ENCODE measurements at regions not wholly inside any gene's neighbourhood (a gene's known extent, or its start where the extent isn't known, plus 50 kb on each side); places are given as distances from the start of the nearest gene placed in this dataset.

DNA sequence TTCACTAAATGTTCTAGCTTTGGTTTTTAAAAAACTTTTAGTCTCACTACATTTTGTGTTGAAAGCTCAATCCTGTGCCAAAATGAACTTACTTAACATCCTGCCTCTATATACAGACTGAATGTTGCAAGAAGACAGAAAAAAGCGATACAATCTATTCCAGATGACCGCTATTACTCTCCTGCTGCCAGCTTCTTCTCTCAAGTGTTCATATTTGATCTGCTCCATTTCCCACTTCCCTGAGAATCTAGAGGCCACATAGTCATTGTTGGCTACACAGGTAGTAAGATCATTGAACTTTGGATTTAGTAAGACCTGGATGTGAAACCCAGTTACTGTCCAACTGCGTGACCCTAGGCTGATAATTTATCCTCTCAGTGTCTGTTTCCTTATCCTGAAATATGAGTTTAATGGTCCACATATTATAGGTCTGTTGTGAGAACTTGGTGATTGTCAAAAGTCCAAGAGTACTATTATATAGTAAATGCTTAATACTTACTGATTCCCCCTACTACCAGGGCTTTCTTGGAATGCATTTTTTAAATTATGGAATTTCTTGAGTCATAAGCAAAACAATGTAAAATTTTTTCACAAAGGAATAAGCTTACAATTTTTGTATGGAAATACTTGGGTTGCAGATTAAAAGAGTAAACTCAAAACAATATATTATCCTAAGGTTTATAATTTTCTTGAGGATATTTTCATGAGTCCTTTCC is 976.8 kb upstream of the ADGRL3 start:
- ATAC-seq = no peak

DNA sequence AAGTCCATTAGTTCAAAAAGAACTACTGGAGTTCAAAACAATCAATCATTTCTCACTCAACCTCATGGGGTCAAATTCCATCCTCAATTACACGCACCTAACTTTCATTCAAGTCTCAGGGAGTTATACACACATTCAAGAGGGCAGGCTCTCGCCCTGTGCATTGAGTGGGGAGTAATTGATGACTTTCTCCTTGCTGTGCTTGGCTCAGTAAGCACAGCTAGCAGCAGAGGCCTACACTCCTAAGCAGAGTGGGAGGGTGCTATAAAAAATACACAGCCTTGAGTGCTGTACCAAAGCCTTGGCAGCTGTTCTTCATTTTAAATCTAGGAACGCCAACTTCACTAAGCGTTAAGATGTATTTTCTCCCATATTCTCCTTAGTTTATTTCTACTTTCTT is 958.3 kb upstream of the ADGRL3 start:
- Histone ChIP-seq H3K4me3 (no peak overlapping the region), H3K9me3 (peaks cover 3% of the 10 kb centered on the region), H3K4me1 (ENCODE audit: low read depth) (no peaks in the 10 kb centered on the region), H3K36me3 (ENCODE audit: low read depth) (no peaks in the 10 kb centered on the region)
- no peak for ATAC-seq
- intact Hi-C loops (cut with DNase I, micrococcal nuclease) = no loop called here
- TF ChIP-seq, protein P1, sequence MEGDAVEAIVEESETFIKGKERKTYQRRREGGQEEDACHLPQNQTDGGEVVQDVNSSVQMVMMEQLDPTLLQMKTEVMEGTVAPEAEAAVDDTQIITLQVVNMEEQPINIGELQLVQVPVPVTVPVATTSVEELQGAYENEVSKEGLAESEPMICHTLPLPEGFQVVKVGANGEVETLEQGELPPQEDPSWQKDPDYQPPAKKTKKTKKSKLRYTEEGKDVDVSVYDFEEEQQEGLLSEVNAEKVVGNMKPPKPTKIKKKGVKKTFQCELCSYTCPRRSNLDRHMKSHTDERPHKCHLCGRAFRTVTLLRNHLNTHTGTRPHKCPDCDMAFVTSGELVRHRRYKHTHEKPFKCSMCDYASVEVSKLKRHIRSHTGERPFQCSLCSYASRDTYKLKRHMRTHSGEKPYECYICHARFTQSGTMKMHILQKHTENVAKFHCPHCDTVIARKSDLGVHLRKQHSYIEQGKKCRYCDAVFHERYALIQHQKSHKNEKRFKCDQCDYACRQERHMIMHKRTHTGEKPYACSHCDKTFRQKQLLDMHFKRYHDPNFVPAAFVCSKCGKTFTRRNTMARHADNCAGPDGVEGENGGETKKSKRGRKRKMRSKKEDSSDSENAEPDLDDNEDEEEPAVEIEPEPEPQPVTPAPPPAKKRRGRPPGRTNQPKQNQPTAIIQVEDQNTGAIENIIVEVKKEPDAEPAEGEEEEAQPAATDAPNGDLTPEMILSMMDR (IDR thresholded peaks at IDR 0.05) = no peak
- DNase-seq = no peak

More for the DNA sequence above, 976.8 kb upstream of the ADGRL3 start:
- Histone ChIP-seq H3K4me1 (ENCODE audit: low read depth) (no peaks in the 10 kb centered on the region), H3K4me3 (no peak overlapping the region), H3K9me3 (no peaks in the 10 kb centered on the region), H3K36me3 (ENCODE audit: low read depth) (no peaks in the 10 kb centered on the region)
- TF ChIP-seq, protein P1 (IDR thresholded peaks at IDR 0.05) = no peak
- DNase-seq = no peak
- intact Hi-C loops (cut with DNase I, micrococcal nuclease) = no loop called here

DNA sequence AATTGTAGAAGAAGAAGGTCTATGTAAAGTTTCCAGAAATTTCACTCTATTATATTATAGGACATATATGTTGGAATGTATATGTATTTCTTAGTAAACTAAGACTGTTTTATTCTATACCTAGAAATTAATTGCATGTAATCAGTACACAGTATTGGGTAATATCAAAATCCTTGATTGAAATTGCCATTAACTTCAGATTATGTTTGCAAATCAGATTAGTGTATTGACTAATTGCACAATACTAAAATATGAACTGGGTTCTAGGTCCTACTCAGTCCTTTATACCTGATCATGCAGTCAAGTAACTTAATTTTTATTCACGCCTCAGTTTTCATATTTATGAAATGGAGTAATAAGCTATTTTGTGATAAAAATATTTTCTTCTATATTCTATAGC is 950.3 kb upstream of the ADGRL3 start:
- H3K4me1 ChIP-seq (ENCODE audit: low read depth) = no peaks in the 10 kb centered on the region
- TF ChIP-seq, protein P1 (IDR thresholded peaks at IDR 0.05) = no peak
- no peak for ATAC-seq
- H3K36me3 ChIP-seq (ENCODE audit: low read depth) = no peaks in the 10 kb centered on the region
- H3K9me3 ChIP-seq = no peaks in the 10 kb centered on the region
- no peak for DNase-seq
- no peak overlapping the region for H3K4me3 ChIP-seq
- intact Hi-C loops (cut with DNase I, micrococcal nuclease) = no loop called here

DNA sequence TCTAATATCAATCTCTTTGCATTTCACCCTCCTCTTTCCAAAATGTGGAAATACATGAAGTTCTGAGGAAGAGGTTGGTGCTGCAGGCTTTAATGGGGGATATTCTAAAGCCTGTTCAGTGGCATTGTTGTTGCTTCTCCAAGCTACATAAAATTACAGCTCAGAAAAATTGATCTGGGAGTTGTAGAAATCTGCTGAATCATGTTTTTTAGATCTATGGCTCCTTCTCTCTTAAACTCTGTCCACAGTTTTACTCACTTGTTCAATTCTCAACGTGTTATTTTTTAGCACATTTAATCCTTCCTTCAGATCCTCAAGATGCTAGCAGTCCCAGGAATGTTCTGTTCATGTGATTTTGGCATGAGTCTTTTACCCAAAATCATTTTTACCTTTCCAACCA is 949.5 kb upstream of the ADGRL3 start:
- Histone ChIP-seq H3K36me3 (ENCODE audit: low read depth) (no peaks in the 10 kb centered on the region), H3K9me3 (no peaks in the 10 kb centered on the region), H3K4me1 (ENCODE audit: low read depth) (no peaks in the 10 kb centered on the region), H3K4me3 (no peak overlapping the region)
- TF ChIP-seq, protein P1 (IDR thresholded peaks at IDR 0.05) = no peak
- DNase-seq (no peak), ATAC-seq (no peak)
- intact Hi-C loops (cut with DNase I, micrococcal nuclease) = no loop called here

DNA sequence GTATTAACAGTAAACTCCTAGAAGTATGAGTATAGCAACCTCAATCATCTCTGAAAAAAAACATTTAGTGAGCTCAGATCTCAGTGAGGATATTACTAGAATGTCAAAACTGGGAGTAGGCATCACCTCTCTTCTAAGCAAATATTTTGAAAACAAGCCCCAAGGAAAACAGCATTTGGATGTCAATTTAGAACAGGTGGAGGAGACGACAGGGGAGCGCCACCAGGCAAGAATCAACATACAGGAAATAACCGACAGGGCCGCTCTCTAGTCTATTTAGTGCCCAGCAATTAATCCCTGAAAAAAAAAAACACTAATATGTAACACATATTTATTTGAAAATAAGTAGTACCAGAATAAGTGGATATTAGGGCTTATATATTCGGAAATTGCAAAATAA is 940.3 kb upstream of the ADGRL3 start:
- Histone ChIP-seq H3K4me3 (no peak overlapping the region), H3K4me1 (ENCODE audit: low read depth) (no peaks in the 10 kb centered on the region), H3K36me3 (ENCODE audit: low read depth) (no peaks in the 10 kb centered on the region), H3K9me3 (no peaks in the 10 kb centered on the region)
- intact Hi-C loops (cut with DNase I, micrococcal nuclease) = no loop called here
- no peak for ATAC-seq
- DNase-seq = no peak
- TF ChIP-seq, protein P1 (IDR thresholded peaks at IDR 0.05) = no peak

DNA sequence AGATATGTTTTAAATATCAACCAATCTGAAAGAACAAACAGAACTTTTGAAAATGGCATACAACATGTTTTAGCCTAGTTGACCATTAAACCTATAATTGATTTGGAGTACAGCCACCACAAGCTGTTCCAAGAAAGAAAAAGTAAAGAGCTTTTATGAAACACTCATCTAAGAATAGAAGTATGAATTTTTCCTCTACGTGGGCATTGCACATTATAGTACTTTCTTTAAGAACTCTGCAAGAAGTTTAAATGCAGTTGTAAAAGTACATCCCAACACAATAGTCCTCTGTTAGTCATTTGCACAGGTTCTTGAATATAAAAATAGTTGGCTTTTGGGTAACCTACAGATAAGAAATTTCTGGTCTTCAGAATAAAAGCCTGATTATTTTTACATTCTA is 933.6 kb upstream of the ADGRL3 start:
- H3K36me3 ChIP-seq (ENCODE audit: low read depth) = no peaks in the 10 kb centered on the region
- peaks cover 7% of the 10 kb centered on the region for H3K9me3 ChIP-seq
- ATAC-seq (no peak), DNase-seq (no peak)
- intact Hi-C loops (cut with DNase I, micrococcal nuclease) = no loop called here
- H3K4me3 ChIP-seq = no peak overlapping the region
- TF ChIP-seq, protein P1 (IDR thresholded peaks at IDR 0.05) = no peak
- H3K4me1 ChIP-seq (ENCODE audit: low read depth) = no peaks in the 10 kb centered on the region
